ENCODE measurements at regions not wholly inside any gene's neighbourhood (a gene's known extent, or its start where the extent isn't known, plus 50 kb on each side); places are given as distances from the start of the nearest gene placed in this dataset.

DNA sequence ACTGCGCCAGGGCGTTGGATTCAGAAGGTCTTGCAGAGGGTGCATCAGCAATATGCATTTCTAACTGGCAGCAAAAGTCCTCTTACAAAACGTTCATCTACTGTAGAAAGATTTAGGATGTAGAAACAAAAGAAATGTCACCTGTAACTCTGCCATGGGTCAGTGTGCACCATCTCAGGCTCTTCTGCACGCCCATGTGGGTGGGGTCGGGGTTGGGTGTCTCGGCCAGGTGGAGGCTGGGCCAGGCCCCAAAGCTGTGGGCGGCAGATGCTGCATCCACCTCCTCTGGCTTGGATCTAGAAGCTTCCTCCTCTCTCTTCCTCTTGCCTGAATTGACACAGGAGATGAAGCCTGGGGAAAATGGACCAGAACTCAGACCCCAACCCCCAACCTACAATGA, 111.3 kb upstream of the PPP2R2D start:
- Histone ChIP-seq H3K36me3 (replicated peaks in 1 of 2; ENCODE audit: control insufficient read depth in 1 of 2, insufficient read depth in 2 of 2, low read length in 2 of 2) (no peaks in the 10 kb centered on the region), H3K79me2 (ENCODE audit: insufficient read depth, low read length) (no peaks in the 10 kb centered on the region), H3K4me1 (ENCODE audit: insufficient read depth, low read length) (no peaks in the 10 kb centered on the region), H3K9ac (ENCODE audit: insufficient read depth, low read depth, low read length) (no peak overlapping the region), H3K9me3 (ENCODE audit: low read length) (no peaks in the 10 kb centered on the region), H3K4me3 (replicated peaks in 1 of 3; ENCODE audit: insufficient read depth in 1 of 3, low read depth in 2 of 3, low read length in 3 of 3) (no peak overlapping the region), H3K27ac (ENCODE audit: extremely low read length, insufficient read depth, low read length) (no peak overlapping the region), H4K20me1 (ENCODE audit: insufficient read depth, low read length) (no peaks in the 10 kb centered on the region), H3K27me3 (ENCODE audit: control insufficient read depth in 1 of 2, insufficient read depth in 2 of 2, low read length in 2 of 2) (0 out of 5 replicates have a peak, but pooled peaks cover 0 to 9% of the 10 kb centered on the region in 2 experiments), H2AFZ (ENCODE audit: low read length) (no peak overlapping the region), H3K4me2 (ENCODE audit: low read depth, low read length) (no peak overlapping the region)
- intact Hi-C loops (cut with micrococcal nuclease; ENCODE audit: unreplicated experiment) (no loop called here), in situ Hi-C loops (cut with HindIII; ENCODE audit: extremely low pct_ligation_motif_present, low pct_unique_long_range_greater_than_20kb) (loop anchor here (10.0 kb wide), 1 partner anchor 335 kb away; no protein-coding TSS in a partner anchor)
- POLR2A ChIA-PET, result no interaction called here
- no peak for TF ChIP-seq ZFP82 (CRISPR knock-in tag; IDR thresholded peaks at IDR 0.05; ENCODE audit: borderline replicate concordance)
- TF ChIP-seq SMAD3 (CRISPR knock-in tag; IDR thresholded peaks at IDR 0.05), result no peak
- TF ChIP-seq, protein P1, sequence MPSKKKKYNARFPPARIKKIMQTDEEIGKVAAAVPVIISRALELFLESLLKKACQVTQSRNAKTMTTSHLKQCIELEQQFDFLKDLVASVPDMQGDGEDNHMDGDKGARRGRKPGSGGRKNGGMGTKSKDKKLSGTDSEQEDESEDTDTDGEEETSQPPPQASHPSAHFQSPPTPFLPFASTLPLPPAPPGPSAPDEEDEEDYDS (CRISPR knock-in tag; IDR thresholded peaks at IDR 0.05), result no peak
- TF ChIP-seq, protein P2, sequence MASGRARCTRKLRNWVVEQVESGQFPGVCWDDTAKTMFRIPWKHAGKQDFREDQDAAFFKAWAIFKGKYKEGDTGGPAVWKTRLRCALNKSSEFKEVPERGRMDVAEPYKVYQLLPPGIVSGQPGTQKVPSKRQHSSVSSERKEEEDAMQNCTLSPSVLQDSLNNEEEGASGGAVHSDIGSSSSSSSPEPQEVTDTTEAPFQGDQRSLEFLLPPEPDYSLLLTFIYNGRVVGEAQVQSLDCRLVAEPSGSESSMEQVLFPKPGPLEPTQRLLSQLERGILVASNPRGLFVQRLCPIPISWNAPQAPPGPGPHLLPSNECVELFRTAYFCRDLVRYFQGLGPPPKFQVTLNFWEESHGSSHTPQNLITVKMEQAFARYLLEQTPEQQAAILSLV (CRISPR knock-in tag; IDR thresholded peaks at IDR 0.05; ENCODE audit: borderline replicate concordance), result no peak
- no peak for TF ChIP-seq ZNF720 (CRISPR knock-in tag; IDR thresholded peaks at IDR 0.05)
- TF ChIP-seq, protein P3, sequence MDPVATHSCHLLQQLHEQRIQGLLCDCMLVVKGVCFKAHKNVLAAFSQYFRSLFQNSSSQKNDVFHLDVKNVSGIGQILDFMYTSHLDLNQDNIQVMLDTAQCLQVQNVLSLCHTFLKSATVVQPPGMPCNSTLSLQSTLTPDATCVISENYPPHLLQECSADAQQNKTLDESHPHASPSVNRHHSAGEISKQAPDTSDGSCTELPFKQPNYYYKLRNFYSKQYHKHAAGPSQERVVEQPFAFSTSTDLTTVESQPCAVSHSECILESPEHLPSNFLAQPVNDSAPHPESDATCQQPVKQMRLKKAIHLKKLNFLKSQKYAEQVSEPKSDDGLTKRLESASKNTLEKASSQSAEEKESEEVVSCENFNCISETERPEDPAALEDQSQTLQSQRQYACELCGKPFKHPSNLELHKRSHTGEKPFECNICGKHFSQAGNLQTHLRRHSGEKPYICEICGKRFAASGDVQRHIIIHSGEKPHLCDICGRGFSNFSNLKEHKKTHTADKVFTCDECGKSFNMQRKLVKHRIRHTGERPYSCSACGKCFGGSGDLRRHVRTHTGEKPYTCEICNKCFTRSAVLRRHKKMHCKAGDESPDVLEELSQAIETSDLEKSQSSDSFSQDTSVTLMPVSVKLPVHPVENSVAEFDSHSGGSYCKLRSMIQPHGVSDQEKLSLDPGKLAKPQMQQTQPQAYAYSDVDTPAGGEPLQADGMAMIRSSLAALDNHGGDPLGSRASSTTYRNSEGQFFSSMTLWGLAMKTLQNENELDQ (CRISPR knock-in tag; IDR thresholded peaks at IDR 0.05; ENCODE audit: borderline replicate concordance), result no peak
- TF ChIP-seq TP53 (CRISPR knock-in tag; conservative IDR thresholded peaks at IDR 0.05), result no peak
- TF ChIP-seq, protein P4, sequence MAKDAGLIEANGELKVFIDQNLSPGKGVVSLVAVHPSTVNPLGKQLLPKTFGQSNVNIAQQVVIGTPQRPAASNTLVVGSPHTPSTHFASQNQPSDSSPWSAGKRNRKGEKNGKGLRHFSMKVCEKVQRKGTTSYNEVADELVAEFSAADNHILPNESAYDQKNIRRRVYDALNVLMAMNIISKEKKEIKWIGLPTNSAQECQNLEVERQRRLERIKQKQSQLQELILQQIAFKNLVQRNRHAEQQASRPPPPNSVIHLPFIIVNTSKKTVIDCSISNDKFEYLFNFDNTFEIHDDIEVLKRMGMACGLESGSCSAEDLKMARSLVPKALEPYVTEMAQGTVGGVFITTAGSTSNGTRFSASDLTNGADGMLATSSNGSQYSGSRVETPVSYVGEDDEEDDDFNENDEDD (CRISPR knock-in tag; IDR thresholded peaks at IDR 0.05; ENCODE audit: borderline replicate concordance), result no peak
- no peak for TF ChIP-seq ZFP62 (CRISPR knock-in tag; IDR thresholded peaks at IDR 0.05)
- no peak for TF ChIP-seq KDM5A (IDR thresholded peaks at IDR 0.05; ENCODE audit: borderline replicate concordance, low read length)
- TF ChIP-seq, protein P5, sequence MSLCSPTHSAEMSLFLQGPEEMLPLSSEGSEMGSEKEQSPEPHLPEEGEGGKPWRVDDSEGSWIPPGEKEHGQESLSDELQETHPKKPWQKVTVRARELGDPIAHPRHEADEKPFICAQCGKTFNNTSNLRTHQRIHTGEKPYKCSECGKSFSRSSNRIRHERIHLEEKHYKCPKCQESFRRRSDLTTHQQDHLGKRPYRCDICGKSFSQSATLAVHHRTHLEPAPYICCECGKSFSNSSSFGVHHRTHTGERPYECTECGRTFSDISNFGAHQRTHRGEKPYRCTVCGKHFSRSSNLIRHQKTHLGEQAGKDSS (CRISPR knock-in tag; IDR thresholded peaks at IDR 0.05; ENCODE audit: borderline replicate concordance, low read depth), result no peak
- TF ChIP-seq TAF15 (IDR thresholded peaks at IDR 0.05; ENCODE audit: low read depth, low read length, poor library complexity, severe bottlenecking), result no peak
- TF ChIP-seq, protein P6, sequence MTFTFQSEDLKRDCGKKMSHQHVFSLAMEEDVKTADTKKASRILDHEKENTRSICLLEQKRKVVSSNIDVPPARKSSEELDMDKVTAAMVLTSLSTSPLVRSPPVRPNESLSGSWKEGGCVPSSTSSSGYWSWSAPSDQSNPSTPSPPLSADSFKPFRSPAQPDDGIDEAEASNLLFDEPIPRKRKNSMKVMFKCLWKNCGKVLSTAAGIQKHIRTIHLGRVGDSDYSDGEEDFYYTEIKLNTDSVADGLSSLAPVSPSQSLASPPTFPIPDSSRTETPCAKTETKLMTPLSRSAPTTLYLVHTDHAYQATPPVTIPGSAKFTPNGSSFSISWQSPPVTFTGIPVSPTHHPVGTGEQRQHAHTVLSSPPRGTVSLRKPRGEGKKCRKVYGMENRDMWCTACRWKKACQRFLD (CRISPR knock-in tag; IDR thresholded peaks at IDR 0.05; ENCODE audit: borderline replicate concordance), result no peak
- TF ChIP-seq ATF7 (IDR thresholded peaks at IDR 0.05), result no peak
- no peak for TF ChIP-seq ATF7 (CRISPR knock-in tag; IDR thresholded peaks at IDR 0.05)
- no peak for TF ChIP-seq ZNF567 (CRISPR knock-in tag; IDR thresholded peaks at IDR 0.05; ENCODE audit: borderline replicate concordance)
- TF ChIP-seq KLF16 (CRISPR knock-in tag; IDR thresholded peaks at IDR 0.05), result no peak
- 46% methylated on average over 4 of the region's 7 CpGs for WGBS (ENCODE audit: low lambda C conversion rate)
- no TSS peak for BruUV-seq (replicated peaks)
- no peak for DNase-seq (ENCODE audit: low spot score)
- CTCF ChIA-PET (ENCODE audit: low intra/inter-chr PET ratio, low total read pairs), result no interaction called here
- FAIRE-seq, result no peak
- no peak for ATAC-seq
